Smooth muscle cell (in vitro differentiated cells): ENCODE measurements at regions not wholly inside any gene's neighbourhood (a gene's known extent, or its start where the extent isn't known, plus 50 kb on each side); places are given as distances from the start of the nearest gene placed in this dataset.

ENCODE experiments used
- DNase-seq: peaks from one replicate; lab custom pipeline; 2025; ENCODE audit not compliant: unreplicated experiment; lab: John Stamatoyannopoulos, UW
- H2AFZ ChIP-seq: fragments of 200-600 bp; sonication (generic); 2 replicates; pipeline ENCODE4 v1.6.0; 2016; ENCODE audit warnings: antibody characterized with exemption, low read depth, mild to moderate bottlenecking
- H3F3A ChIP-seq: fragments of 200-600 bp; sonication (generic); 2 replicates; pipeline ENCODE4 v1.6.0; 2017; ENCODE audit warnings: antibody characterized with exemption, low read depth
- H3K27ac ChIP-seq: fragments of 200-600 bp; sonication (generic); 2 replicates; pipeline ENCODE4 v1.5.1; 2016; ENCODE audit warnings: low read depth, mild to moderate bottlenecking
- H3K27me3 ChIP-seq: fragments of 200-600 bp; sonication (generic); 2 replicates; pipeline ENCODE4 v1.6.1; 2016; ENCODE audit warnings: low read depth, mild to moderate bottlenecking
- H3K36me3 ChIP-seq: fragments of 200-600 bp; sonication (generic); 2 replicates; pipeline ENCODE4 v1.5.1; 2016; ENCODE audit warnings: low read depth
- H3K4me1 ChIP-seq: fragments of 200-600 bp; sonication (generic); 2 replicates; pipeline ENCODE4 v1.5.1; 2016; ENCODE audit warnings: low read depth
- H3K4me2 ChIP-seq: fragments of 200-600 bp; sonication (generic); 2 replicates; pipeline ENCODE4 v1.6.0; 2016; ENCODE audit warnings: mild to moderate bottlenecking
- H3K4me3 ChIP-seq: fragments of 200-600 bp; sonication (generic); 2 replicates; pipeline ENCODE4 v1.5.1; 2016; ENCODE audit warnings: mild to moderate bottlenecking
- H3K79me2 ChIP-seq: fragments of 200-600 bp; sonication (generic); 2 replicates; pipeline ENCODE4 v1.6.0; 2016; ENCODE audit warnings: low read depth, mild to moderate bottlenecking
- H3K9ac ChIP-seq: fragments of 200-600 bp; sonication (generic); 2 replicates; pipeline ENCODE4 v1.6.0; 2016; ENCODE audit warnings: low read depth
- H3K9me3 ChIP-seq: fragments of 200-600 bp; sonication (generic); replicated peaks from 2 replicates; pipeline ENCODE4 v1.5.1; 2016; ENCODE audit warnings: low read depth
- H4K20me1 ChIP-seq: fragments of 200-600 bp; sonication (generic); 2 replicates; pipeline ENCODE4 v1.6.0; 2016; ENCODE audit warnings: low read depth
- CTCF ChIP-seq: fragments of 200-600 bp; sonication (generic); IDR thresholded peaks from 2 replicates; pipeline ENCODE4 v1.5.1; 2017; ENCODE audit warnings: borderline replicate concordance, mild to moderate bottlenecking, antibody characterized with exemption; ENCODE audit not compliant: insufficient read depth, poor library complexity, severe bottlenecking
- WGBS: methylation state at CpG from one replicate; pipeline ENCODE4 v1.1.7; 2016; ENCODE audit warnings: low lambda C conversion rate; 5-methylcytosine and 5-hydroxymethylcytosine counted together

- Histone ChIP-seq H3K9me3 (no peaks in the 10 kb centered on the region), H3K27ac (peak overlapping the region; percentile 37), H3K36me3 (no peaks in the 10 kb centered on the region), H3K4me1 (peaks cover 5% of the 10 kb centered on the region), H2AFZ (peak overlapping the region; percentile 31), H3F3A (peaks cover 4% of the 10 kb centered on the region), H4K20me1 (no peaks in the 10 kb centered on the region), H3K4me2 (no peak overlapping the region), H3K9ac (no peak overlapping the region), H3K79me2 (no peaks in the 10 kb centered on the region), H3K27me3 (no peaks in the 10 kb centered on the region), H3K4me3 (no peak overlapping the region)
- TF ChIP-seq CTCF: no peak
- WGBS: 94% methylated on average over 1 of the region's 1 CpG
- DNase-seq: no peak
These were observed 726.6 kb downstream of the LTN1 start for GRCh38 chr21:28266061-28266460.

GRCh38 chr21:28263974-28264373 lies 728.7 kb downstream of the LTN1 start:
- TF ChIP-seq CTCF: no peak
- H3K9ac ChIP-seq: no peak overlapping the region
- H3K27me3 ChIP-seq: no peaks in the 10 kb centered on the region
- no peaks in the 10 kb centered on the region for H4K20me1 ChIP-seq
- DNase-seq: no peak
- H3K36me3 ChIP-seq: no peaks in the 10 kb centered on the region
- H3F3A ChIP-seq: peaks cover 4% of the 10 kb centered on the region
- H3K4me1 ChIP-seq: peaks cover 5% of the 10 kb centered on the region
- no peak overlapping the region for H3K27ac ChIP-seq
- no peaks in the 10 kb centered on the region for H3K9me3 ChIP-seq
- no peak overlapping the region for H2AFZ ChIP-seq
- H3K4me3 ChIP-seq: no peak overlapping the region
- H3K4me2 ChIP-seq: no peak overlapping the region
- H3K79me2 ChIP-seq: no peaks in the 10 kb centered on the region
- WGBS: 96% methylated on average over 4 of the region's 4 CpGs

- Histone ChIP-seq H4K20me1 (no peaks in the 10 kb centered on the region), H3K27ac (peak overlapping the region; percentile 1), H3F3A (peaks cover 11% of the 10 kb centered on the region), H3K79me2 (no peaks in the 10 kb centered on the region), H3K36me3 (no peaks in the 10 kb centered on the region), H3K9me3 (no peaks in the 10 kb centered on the region), H3K9ac (no peak overlapping the region), H3K27me3 (no peaks in the 10 kb centered on the region), H3K4me1 (peaks cover 4% of the 10 kb centered on the region), H2AFZ (no peak overlapping the region), H3K4me2 (peak overlapping the region; percentile 5), H3K4me3 (no peak overlapping the region)
- 76% methylated on average over 1 of the region's 1 CpG for WGBS
- TF ChIP-seq CTCF: no peak
- DNase-seq: no peak
These were observed 731.4 kb downstream of the LTN1 start for GRCh38 chr21:28261298-28261697.

GRCh38 chr21:28257276-28257675 lies 735.4 kb downstream of the LTN1 start:
- no peak overlapping the region for H3K4me3 ChIP-seq
- no peaks in the 10 kb centered on the region for H3K9me3 ChIP-seq
- peaks cover 15% of the 10 kb centered on the region for H3F3A ChIP-seq
- no peak for DNase-seq
- H3K36me3 ChIP-seq: no peaks in the 10 kb centered on the region
- peak overlapping the region; percentile 88 for H2AFZ ChIP-seq
- TF ChIP-seq CTCF: no peak
- H3K4me1 ChIP-seq: no peaks in the 10 kb centered on the region
- H3K27me3 ChIP-seq: no peaks in the 10 kb centered on the region
- 32% methylated on average over 3 of the region's 3 CpGs for WGBS
- H3K27ac ChIP-seq: peak overlapping the region; percentile 81
- peak overlapping the region; percentile 18 for H3K9ac ChIP-seq
- no peaks in the 10 kb centered on the region for H3K79me2 ChIP-seq
- peak overlapping the region; percentile 49 for H3K4me2 ChIP-seq
- no peaks in the 10 kb centered on the region for H4K20me1 ChIP-seq
